Activated CD8-positive, alpha-beta memory T cell treated with anti-CD3 and anti-CD28 coated beads for 24 hours (primary cell): ENCODE measurements at regions not wholly inside any gene's neighbourhood (a gene's known extent, or its start where the extent isn't known, plus 50 kb on each side); places are given as distances from the start of the nearest gene placed in this dataset.

Source experiments
- DNase-seq: peaks from one replicate; pipeline ENCODE4 v3.0.0-alpha.2; 2020

- DNase-seq: no peak
These were observed 197.4 kb upstream of the MAP3K1 start for GRCh38 chr5:56617998-56618397.

- DNase-seq: no peak
These were observed 198.7 kb upstream of the MAP3K1 start for GRCh38 chr5:56616454-56617160.

GRCh38 chr5:56615361-56616153, 199.8 kb upstream of the MAP3K1 start:
- no peak for DNase-seq

GRCh38 chr5:56612759-56613158, 202.6 kb upstream of the MAP3K1 start:
- no peak for DNase-seq

- no peak for DNase-seq
These were observed 203.0 kb upstream of the MAP3K1 start for GRCh38 chr5:56612353-56612752.

DNA sequence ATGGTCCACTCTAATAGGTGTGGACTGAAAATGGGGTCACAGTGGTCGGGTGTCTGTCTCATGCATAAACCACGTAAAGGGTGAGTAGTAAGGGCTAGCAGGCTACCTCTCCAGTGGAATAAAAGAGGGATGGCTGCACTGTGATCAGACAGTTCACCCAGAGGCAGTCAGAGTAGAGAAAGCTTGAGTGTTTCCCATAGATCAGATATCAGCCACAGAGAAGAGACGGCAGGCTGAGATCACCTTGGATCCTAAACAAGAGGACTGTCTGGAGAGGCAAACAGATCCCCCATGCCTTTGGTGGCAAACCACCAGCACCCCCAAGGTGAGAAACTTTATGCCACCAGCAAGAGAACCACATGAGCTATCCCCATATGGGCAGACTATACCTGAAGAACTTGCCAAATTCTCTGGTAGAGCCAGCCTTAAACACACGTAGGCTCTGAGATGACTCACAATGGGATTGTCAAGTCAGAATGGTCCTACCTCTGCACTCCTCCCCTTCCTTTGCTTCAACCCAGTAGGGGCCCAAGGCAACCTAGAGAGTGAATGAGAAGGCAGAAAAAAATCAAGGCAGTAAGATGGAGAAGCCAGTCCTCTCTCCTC, 205.2 kb upstream of the MAP3K1 start:
- no peak for DNase-seq

GRCh38 chr5:56608217-56608925, 207.0 kb upstream of the MAP3K1 start:
- DNase-seq: no peak

GRCh38 chr5:56607551-56607950, 207.8 kb upstream of the MAP3K1 start:
- DNase-seq: no peak

DNA sequence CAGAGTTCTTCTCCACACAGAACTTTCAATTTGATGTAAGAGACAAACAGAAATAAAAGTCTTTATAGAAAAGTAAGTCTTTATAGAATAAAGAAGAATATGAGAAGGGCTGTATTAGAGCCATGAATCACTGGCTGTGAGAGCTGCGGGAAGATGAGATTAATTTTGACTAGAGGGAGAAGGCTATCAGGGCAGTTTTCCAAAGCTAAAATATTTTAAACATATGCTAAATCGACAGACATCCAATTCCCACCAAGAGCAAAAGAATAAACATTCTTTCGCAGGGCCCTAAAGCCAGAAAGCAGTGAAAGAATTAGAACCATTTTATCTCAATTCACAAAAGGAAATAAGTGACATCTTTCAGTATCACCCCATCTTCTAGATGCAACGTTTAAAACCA, 208.3 kb upstream of the MAP3K1 start:
- DNase-seq: no peak

- no peak for DNase-seq
These were observed 209.2 kb upstream of the MAP3K1 start for GRCh38 chr5:56606192-56606591.

GRCh38 chr5:56605231-56605630, 210.1 kb upstream of the MAP3K1 start:
- no peak for DNase-seq

- DNase-seq: no peak
These were observed 213.7 kb upstream of the MAP3K1 start for GRCh38 chr5:56601641-56602071.

GRCh38 chr5:56598941-56599340, 216.4 kb upstream of the MAP3K1 start:
- DNase-seq: no peak

DNA sequence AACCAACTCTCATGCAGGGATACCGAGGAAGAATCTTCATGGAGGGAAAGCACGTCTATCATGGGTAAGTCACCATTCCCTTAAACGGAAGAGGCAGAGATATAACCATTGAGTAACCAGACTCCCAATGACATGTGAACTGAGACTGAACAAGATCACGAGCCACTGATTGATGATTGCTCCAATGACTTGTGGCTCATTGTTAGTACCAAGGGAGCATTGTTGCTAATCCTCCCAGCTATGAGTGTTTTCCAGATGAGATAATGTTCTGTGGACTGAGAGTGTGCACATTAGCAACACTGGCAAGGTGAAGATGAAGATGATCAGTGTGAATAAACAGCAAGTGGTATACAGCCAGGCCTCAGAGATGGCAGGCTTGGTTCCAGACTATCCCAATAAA, 219.2 kb upstream of the MAP3K1 start:
- no peak for DNase-seq

- DNase-seq: no peak
These were observed 219.8 kb upstream of the MAP3K1 start for GRCh38 chr5:56595566-56595965.

GRCh38 chr5:56594792-56595191, 220.6 kb upstream of the MAP3K1 start:
- no peak for DNase-seq

GRCh38 chr5:56591081-56591480, 224.3 kb upstream of the MAP3K1 start:
- DNase-seq: no peak

DNA sequence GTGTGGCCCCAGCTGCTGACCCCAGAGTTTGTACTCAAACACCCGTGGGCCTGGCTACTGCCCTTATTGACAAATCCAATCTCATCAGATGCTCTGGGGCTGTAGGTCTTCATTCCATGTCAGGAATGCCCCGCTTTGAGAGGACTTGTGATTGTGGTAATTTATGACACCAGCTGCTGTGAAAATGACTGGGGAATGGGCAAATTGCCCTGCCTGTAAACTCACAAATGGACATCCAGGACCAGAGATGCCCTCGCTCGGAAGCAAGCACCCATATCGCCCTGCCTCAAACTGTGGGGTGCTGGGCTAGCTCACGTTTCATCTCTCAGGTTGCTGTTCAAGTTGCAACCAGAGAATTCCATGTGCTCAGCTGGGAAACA, 225.9 kb upstream of the MAP3K1 start:
- no peak for DNase-seq

- peak; percentile 62 for DNase-seq
These were observed 226.5 kb upstream of the MAP3K1 start for GRCh38 chr5:56588636-56589480.

DNA sequence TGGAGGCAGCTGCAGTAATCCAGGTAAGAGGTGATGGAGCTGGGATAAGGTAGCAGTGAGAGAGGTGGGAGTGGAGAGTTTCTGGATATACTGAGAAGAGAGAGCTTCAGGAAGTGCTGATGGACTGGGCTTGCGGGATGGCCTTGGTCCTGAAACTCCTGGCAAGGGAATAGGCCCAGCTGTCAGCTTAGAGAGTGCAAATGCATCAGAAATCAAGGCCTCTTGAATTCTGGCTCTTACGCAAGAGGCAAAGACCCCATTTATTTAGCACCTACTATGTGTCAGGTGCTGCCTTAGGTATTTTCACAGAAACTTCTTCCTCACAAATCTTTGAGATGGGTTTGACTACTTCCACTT, 227.2 kb upstream of the MAP3K1 start:
- DNase-seq: no peak

- no peak for DNase-seq
These were observed 227.8 kb upstream of the MAP3K1 start for GRCh38 chr5:56587381-56588130.
